Activated effector memory CD4-positive, alpha-beta T cell treated with Interleukin-2 at 50 U/mL for 16 hours (primary cell): ENCODE measurements at regions not wholly inside any gene's neighbourhood (a gene's known extent, or its start where the extent isn't known, plus 50 kb on each side); places are given as distances from the start of the nearest gene placed in this dataset.

Experiments
- DNase-seq: peaks from one replicate; pipeline ENCODE4 v3.0.0-alpha.2; 2020

- no peak for DNase-seq
Measured at GRCh38 chr13:86974995-86975328, 696.2 kb upstream of the SLITRK5 start.

- no peak for DNase-seq
Measured at GRCh38 chr13:86976521-86977324, 694.4 kb upstream of the SLITRK5 start.

GRCh38 chr13:86986448-86986847 is 684.7 kb upstream of the SLITRK5 start:
- no peak for DNase-seq

GRCh38 chr13:86992251-86992650 is 678.9 kb upstream of the SLITRK5 start:
- DNase-seq, result no peak

- no peak for DNase-seq
Measured at GRCh38 chr13:87003265-87003664, 667.9 kb upstream of the SLITRK5 start.

GRCh38 chr13:87005511-87005910 is 665.7 kb upstream of the SLITRK5 start:
- DNase-seq, result no peak

- DNase-seq, result no peak
Measured at GRCh38 chr13:87035526-87035925, 635.6 kb upstream of the SLITRK5 start.

- no peak for DNase-seq
Measured at GRCh38 chr13:87042946-87043345, 628.2 kb upstream of the SLITRK5 start.

GRCh38 chr13:87052731-87053130 is 618.4 kb upstream of the SLITRK5 start:
- no peak for DNase-seq

- no peak for DNase-seq
Measured at GRCh38 chr13:87057807-87058520, 613.2 kb upstream of the SLITRK5 start.

GRCh38 chr13:87058786-87059329 is 612.3 kb upstream of the SLITRK5 start:
- DNase-seq, result no peak

GRCh38 chr13:87078947-87079795 is 592.0 kb upstream of the SLITRK5 start:
- no peak for DNase-seq

- no peak for DNase-seq
Measured at GRCh38 chr13:87080100-87080779, 590.9 kb upstream of the SLITRK5 start.

- no peak for DNase-seq
Measured at GRCh38 chr13:87084192-87084591, 587.0 kb upstream of the SLITRK5 start.

GRCh38 chr13:87087741-87088140 is 583.4 kb upstream of the SLITRK5 start:
- DNase-seq, result no peak

- no peak for DNase-seq
Measured at GRCh38 chr13:87089391-87089790, 581.8 kb upstream of the SLITRK5 start.

GRCh38 chr13:87093399-87093798 is 577.8 kb upstream of the SLITRK5 start:
- DNase-seq, result no peak

- no peak for DNase-seq
Measured at GRCh38 chr13:87094646-87095045, 576.5 kb upstream of the SLITRK5 start.

- DNase-seq, result no peak
Measured at GRCh38 chr13:87100431-87100830, 570.7 kb upstream of the SLITRK5 start.

- DNase-seq, result no peak
Measured at GRCh38 chr13:87107651-87108050, 563.5 kb upstream of the SLITRK5 start.

GRCh38 chr13:87120476-87120875 is 550.7 kb upstream of the SLITRK5 start:
- DNase-seq, result no peak

GRCh38 chr13:87122551-87122950 is 548.6 kb upstream of the SLITRK5 start:
- DNase-seq, result no peak
